GM20431 (cell line): ENCODE measurements at regions not wholly inside any gene's neighbourhood (a gene's known extent, or its start where the extent isn't known, plus 50 kb on each side); places are given as distances from the start of the nearest gene placed in this dataset.

Experiments used
- in situ Hi-C: fragments of 300-500 bp; cut with MseI, MboI; formaldehyde crosslinking; loops from one replicate; pipeline ENCODE4 v1.15.0; 2020; ENCODE audit warnings: low sequenced_read_pairs; ENCODE audit not compliant: unreplicated experiment

DNA sequence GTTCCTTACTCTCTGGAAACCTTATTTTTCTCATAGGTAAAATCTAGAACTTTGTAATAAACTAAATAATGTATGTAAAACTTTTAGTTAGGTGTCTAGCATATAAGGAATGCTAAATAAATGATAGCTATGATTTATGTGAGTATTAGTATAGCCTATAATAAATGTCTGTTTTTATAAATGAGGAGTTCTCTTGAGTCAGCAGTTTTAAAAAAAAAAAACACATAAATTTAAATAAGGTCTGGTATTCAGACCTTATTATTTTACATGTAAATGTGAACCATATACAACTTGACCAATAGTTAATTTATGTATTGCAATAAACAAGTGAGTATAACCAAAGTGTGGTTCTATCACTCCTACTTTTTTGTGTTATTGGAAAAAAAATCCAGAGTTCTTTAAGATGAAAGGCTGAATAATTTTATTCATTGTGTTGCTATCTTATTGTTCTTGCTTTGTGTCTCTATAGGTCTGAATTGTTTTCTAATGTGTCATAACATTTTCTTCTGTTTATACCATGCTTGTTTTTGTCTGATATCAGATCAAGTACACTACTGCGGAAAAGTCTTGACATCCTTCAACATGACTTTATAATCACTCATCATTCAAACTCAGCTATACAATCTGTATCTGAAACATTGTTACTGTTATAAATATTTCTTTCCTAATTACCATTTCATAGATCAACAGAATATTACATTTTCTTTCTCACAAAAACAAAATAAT is 115.7 kb downstream of the RASSF9 start:
- in situ Hi-C loops = no loop called here

DNA sequence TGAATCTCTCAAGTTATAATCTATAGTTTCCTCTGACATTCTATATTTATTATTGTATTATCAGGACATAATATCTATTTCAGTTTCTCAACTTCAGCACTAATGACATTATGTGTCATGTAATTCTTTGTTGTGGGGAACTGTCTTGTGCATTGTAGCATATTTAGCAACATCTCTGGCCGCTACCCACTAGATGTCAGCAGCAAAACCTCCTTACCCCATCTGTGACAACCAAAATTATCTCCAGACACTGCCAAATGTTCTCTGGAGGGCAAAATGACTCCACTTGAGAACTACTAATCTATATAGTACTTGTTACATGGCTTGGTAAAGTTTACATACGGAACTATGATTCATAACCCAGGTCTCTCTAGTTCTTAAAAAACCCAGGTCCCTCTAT is 110.2 kb downstream of the RASSF9 start:
- in situ Hi-C loops = no loop called here

DNA sequence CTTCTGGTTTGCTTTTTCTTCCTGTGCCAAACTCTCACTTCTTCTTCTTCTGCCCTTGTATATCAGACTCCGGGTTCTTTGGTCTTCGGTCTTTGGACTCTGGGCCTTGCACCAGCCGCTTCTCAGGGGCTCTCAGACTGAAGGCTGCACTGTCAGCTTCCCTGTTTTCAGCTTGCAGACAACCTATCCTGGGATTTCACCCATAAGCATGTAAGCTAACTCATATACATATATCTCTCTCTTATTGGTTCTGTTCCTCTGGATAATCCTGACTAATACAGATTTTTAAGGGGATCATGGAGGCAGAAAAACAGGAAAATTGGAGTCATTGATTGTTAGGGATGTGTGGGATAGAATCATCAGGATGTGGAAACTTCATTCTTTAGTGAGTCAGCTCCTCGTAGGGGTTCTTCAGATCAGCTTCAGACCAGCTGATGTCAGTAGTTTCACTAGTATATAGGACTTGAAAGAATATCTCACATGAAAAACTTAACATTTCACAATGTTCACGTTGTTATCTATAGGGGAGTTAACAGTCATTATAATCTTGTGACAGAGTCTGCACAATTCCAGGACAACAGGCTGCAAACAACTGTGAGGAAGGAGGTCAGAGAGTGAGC is 102.9 kb downstream of the RASSF9 start:
- in situ Hi-C loops = no loop called here

DNA sequence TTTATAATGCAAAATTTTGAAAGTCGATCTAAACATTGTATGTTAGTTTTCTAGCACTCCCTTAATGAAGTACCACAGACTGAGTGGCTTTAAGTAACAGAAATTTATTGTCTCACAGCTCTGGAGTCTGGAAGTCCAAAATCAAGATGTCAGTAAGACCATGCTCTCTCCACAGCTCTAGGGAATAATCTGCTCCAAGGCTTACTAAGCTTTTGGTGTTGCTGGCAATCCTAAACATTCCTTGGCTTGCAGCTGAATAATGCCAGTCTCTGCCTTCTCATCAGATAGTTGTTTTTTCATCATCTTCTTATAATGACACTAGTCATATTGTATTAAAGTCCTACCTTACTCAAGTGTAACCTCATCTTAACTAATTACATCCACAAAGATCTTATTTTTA is 102.2 kb downstream of the RASSF9 start:
- in situ Hi-C loops = no loop called here

DNA sequence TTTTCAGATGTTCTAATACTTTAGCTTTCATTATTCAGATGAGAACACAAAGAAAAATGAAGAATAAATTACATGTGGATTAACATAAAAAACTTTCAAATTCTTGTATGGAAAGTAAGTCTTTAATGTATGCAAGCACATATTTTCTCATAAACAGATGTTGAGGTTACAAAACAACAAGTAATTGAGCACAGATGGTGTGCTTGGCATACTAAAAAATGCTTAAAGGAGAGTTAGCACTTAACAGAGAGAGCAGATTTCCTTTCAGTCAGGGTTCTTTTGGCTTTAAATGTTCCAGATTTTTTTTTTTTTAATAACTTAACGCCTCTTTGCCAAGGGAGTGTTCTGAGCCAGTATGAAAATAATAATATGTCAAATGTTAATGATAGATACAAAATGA is 96.0 kb downstream of the RASSF9 start:
- in situ Hi-C loops = no loop called here

DNA sequence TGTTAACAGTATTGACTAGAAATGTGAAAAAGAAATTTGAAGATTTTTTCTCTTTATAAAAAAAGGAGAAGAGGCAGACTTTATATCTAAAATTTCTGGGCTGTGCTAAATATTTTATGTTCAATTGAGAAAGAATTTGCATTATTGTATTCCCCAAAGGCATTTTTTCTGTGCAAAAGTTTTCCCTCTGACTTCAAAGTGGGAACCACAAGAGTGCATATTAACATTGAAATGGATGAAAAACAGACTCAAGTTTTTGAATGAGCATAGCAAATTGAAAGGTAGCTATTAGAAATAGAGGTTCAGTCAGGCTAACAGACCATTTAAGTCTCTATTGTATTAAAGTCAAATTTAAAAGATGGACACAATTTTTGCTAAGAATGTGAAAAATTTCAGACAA is 95.2 kb downstream of the RASSF9 start:
- in situ Hi-C loops = no loop called here

DNA sequence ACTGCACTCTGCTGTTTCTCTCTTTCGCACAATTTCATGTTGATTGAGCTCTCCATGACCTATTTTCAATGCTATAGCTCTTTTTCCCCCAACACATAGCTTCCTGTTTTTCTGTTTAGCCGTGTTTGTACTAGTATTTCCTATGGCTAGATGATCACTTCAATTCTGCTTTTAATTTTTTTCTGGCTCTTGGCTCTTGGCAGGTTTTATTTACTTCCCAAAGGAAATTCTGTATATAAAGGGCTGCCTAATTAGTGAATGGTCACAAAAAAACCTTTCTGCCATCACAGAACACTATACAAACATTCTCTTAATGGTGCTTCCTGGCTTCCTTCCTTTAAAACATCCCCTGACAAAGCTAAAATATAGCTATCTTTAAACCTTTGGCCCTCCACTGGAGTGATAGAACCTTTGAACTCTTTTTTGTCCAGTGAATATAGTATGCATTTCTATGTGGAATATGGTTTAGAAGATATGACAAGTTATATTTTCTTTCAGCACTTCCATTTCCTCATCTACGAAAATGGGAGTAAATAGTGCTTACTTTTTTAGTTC is 88.2 kb downstream of the RASSF9 start:
- in situ Hi-C loops = no loop called here
